ENCODE measurements at regions not wholly inside any gene's neighbourhood (a gene's known extent, or its start where the extent isn't known, plus 50 kb on each side); places are given as distances from the start of the nearest gene placed in this dataset.

DNA sequence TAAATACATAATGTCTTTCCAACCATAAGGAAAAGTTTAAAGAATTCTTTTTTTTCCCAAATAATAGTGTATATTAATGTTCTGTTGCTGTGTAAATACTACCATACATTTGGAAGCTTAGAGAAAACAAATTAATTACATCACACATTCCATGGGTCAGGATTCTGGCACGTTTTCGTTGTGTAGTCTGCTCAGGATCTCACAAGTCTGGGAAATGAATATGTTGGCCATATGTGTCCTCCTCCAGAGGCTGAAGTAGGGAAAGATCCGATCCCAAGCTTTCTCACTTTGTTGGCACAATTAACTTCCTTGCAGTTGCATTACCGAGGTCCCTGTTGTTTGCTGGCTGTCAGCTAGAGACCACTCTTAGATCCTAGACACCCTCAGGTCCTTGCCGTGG is 83.9 kb downstream of the RPRM start:
- TF ChIP-seq, protein P1, sequence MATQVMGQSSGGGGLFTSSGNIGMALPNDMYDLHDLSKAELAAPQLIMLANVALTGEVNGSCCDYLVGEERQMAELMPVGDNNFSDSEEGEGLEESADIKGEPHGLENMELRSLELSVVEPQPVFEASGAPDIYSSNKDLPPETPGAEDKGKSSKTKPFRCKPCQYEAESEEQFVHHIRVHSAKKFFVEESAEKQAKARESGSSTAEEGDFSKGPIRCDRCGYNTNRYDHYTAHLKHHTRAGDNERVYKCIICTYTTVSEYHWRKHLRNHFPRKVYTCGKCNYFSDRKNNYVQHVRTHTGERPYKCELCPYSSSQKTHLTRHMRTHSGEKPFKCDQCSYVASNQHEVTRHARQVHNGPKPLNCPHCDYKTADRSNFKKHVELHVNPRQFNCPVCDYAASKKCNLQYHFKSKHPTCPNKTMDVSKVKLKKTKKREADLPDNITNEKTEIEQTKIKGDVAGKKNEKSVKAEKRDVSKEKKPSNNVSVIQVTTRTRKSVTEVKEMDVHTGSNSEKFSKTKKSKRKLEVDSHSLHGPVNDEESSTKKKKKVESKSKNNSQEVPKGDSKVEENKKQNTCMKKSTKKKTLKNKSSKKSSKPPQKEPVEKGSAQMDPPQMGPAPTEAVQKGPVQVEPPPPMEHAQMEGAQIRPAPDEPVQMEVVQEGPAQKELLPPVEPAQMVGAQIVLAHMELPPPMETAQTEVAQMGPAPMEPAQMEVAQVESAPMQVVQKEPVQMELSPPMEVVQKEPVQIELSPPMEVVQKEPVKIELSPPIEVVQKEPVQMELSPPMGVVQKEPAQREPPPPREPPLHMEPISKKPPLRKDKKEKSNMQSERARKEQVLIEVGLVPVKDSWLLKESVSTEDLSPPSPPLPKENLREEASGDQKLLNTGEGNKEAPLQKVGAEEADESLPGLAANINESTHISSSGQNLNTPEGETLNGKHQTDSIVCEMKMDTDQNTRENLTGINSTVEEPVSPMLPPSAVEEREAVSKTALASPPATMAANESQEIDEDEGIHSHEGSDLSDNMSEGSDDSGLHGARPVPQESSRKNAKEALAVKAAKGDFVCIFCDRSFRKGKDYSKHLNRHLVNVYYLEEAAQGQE (IDR thresholded peaks at IDR 0.05; ENCODE audit: insufficient read depth in 1 of 2, low read depth in 2 of 2, low read length in 1 of 2) = no peak
- TF ChIP-seq, protein P2, sequence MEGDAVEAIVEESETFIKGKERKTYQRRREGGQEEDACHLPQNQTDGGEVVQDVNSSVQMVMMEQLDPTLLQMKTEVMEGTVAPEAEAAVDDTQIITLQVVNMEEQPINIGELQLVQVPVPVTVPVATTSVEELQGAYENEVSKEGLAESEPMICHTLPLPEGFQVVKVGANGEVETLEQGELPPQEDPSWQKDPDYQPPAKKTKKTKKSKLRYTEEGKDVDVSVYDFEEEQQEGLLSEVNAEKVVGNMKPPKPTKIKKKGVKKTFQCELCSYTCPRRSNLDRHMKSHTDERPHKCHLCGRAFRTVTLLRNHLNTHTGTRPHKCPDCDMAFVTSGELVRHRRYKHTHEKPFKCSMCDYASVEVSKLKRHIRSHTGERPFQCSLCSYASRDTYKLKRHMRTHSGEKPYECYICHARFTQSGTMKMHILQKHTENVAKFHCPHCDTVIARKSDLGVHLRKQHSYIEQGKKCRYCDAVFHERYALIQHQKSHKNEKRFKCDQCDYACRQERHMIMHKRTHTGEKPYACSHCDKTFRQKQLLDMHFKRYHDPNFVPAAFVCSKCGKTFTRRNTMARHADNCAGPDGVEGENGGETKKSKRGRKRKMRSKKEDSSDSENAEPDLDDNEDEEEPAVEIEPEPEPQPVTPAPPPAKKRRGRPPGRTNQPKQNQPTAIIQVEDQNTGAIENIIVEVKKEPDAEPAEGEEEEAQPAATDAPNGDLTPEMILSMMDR (IDR thresholded peaks at IDR 0.05) = no peak
- TF ChIP-seq SIN3A (IDR thresholded peaks at IDR 0.05; ENCODE audit: borderline replicate concordance, insufficient read depth, low read depth, low read length) (no peak), POLR2AphosphoS5 (IDR thresholded peaks at IDR 0.05; ENCODE audit: low read depth, low read length) (no peak)

All from Panc1 (cell line).